ENCODE measurements at regions not wholly inside any gene's neighbourhood (a gene's known extent, or its start where the extent isn't known, plus 50 kb on each side); places are given as distances from the start of the nearest gene placed in this dataset.

- Histone ChIP-seq H3K4me2 (ENCODE audit: low read length) (no peak overlapping the region), H2AFZ (ENCODE audit: low read depth, low read length, poor library complexity, severe bottlenecking) (no peak overlapping the region), H3K27me3 (ENCODE audit: insufficient read depth, low read length) (no peaks in the 10 kb centered on the region), H4K20me1 (ENCODE audit: insufficient read depth) (no peaks in the 10 kb centered on the region), H3K4me3 (replicated peaks in 1 of 2; ENCODE audit: low read depth in 1 of 2, low read length in 2 of 2) (no peak overlapping the region), H3K36me3 (ENCODE audit: control insufficient read depth in 1 of 2, insufficient read depth in 2 of 2, low read length in 2 of 2) (no peaks in the 10 kb centered on the region), H3K9me3 (ENCODE audit: control insufficient read depth in 1 of 2, insufficient read depth in 1 of 2, low read depth in 1 of 2, low read length in 2 of 2) (peaks cover 6 to 11% of the 10 kb centered on the region in 2 experiments; a peak in 2 of 4 replicates), H3K9me2 (ENCODE audit: insufficient read depth) (no peaks in the 10 kb centered on the region), H3K79me2 (ENCODE audit: insufficient read depth, low read length) (no peaks in the 10 kb centered on the region), H3K9ac (ENCODE audit: low read length) (no peak overlapping the region), H3K4me1 (ENCODE audit: control insufficient read depth in 1 of 2, insufficient read depth in 2 of 2, low read length in 2 of 2) (peaks cover 0 to 3% of the 10 kb centered on the region in 2 experiments; a peak in 1 of 4 replicates), H3K27ac (ENCODE audit: low read depth, low read length) (no peak overlapping the region)
- BruUV-seq (replicated peaks): no TSS peak
- ATAC-seq: no peak
- RAD21 ChIA-PET (ENCODE audit: low non-redundant PET in 1 of 2, low total read pairs in 2 of 2, uncharacterized antibody in 2 of 2, unreplicated experiment in 2 of 2): no interaction called here
- no peak for DNase-seq (ENCODE audit: low read depth, low spot score)
- POLR2A ChIA-PET: no interaction called here
- intact Hi-C loops (cut with micrococcal nuclease): no loop called here
- TF ChIP-seq FOSL1 (IDR thresholded peaks at IDR 0.05; ENCODE audit: low read depth) (no peak), JUND (IDR thresholded peaks at IDR 0.05) (no peak), POLR2AphosphoS5 (IDR thresholded peaks at IDR 0.05; ENCODE audit: low read depth, low read length) (no peak), CBX3 (IDR thresholded peaks at IDR 0.05; ENCODE audit: low read depth) (no peak), SRF (IDR thresholded peaks at IDR 0.05; ENCODE audit: low read depth) (no peak)
- CTCF ChIA-PET: no interaction called here
These were observed 1137.0 kb upstream of the PHF14 start for GRCh38 chr7:9836671-9837070.

DNA sequence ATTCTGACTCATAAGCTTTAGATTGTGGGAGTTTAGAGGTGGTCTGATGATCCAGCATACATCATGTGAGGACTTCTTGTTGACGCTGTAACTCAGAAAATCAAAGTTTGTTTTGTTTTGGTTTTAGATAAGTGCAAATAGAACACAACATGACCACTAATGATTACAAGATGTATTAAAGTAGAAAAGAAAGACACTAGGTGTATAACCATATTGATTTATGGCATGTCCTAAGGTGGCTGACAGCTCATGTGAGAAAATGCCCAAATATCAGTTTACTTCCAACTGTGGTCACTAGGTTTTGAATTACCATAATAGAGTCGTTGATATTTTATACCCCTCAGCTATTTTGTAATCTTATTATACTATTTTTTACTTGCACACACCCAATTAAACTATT is 1131.4 kb upstream of the PHF14 start:
- POLR2A ChIA-PET: interaction anchor here (1.2 kb wide), 1 partner anchor 10 kb away, joined by 3 read pairs; no protein-coding TSS in a partner anchor
- BruUV-seq (replicated peaks): no TSS peak
- intact Hi-C loops (cut with micrococcal nuclease): no loop called here
- H3K9ac ChIP-seq (ENCODE audit: low read length): no peak overlapping the region
- TF ChIP-seq POLR2A (IDR thresholded peaks at IDR 0.05; ENCODE audit: borderline replicate concordance, extremely low read depth, insufficient read depth, insufficient read length): no peak
- TF ChIP-seq, protein P1, sequence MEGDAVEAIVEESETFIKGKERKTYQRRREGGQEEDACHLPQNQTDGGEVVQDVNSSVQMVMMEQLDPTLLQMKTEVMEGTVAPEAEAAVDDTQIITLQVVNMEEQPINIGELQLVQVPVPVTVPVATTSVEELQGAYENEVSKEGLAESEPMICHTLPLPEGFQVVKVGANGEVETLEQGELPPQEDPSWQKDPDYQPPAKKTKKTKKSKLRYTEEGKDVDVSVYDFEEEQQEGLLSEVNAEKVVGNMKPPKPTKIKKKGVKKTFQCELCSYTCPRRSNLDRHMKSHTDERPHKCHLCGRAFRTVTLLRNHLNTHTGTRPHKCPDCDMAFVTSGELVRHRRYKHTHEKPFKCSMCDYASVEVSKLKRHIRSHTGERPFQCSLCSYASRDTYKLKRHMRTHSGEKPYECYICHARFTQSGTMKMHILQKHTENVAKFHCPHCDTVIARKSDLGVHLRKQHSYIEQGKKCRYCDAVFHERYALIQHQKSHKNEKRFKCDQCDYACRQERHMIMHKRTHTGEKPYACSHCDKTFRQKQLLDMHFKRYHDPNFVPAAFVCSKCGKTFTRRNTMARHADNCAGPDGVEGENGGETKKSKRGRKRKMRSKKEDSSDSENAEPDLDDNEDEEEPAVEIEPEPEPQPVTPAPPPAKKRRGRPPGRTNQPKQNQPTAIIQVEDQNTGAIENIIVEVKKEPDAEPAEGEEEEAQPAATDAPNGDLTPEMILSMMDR (IDR thresholded peaks at IDR 0.05 in 2 of 3, conservative IDR thresholded peaks at IDR 0.05 in 1 of 3; ENCODE audit: borderline replicate concordance in 1 of 3, insufficient read depth in 1 of 3, low read depth in 2 of 3, low read length in 2 of 3): no peak
- no peak for TF ChIP-seq SIN3A (IDR thresholded peaks at IDR 0.05; ENCODE audit: low read depth)
- no peak for TF ChIP-seq JUND (IDR thresholded peaks at IDR 0.05)
- TF ChIP-seq ZNF274 (IDR thresholded peaks at IDR 0.05; ENCODE audit: low read depth, low read length): no peak
- no peak for TF ChIP-seq EGR1 (IDR thresholded peaks at IDR 0.05; ENCODE audit: low read depth)
- TF ChIP-seq CEBPB (IDR thresholded peaks at IDR 0.05; ENCODE audit: low read depth): no peak
- no peaks in the 10 kb centered on the region for H3K79me2 ChIP-seq (ENCODE audit: insufficient read depth, low read length)
- no peak for DNase-seq (ENCODE audit: low read depth, low spot score)
- no peaks in the 10 kb centered on the region for H3K36me3 ChIP-seq (ENCODE audit: control insufficient read depth in 1 of 2, insufficient read depth in 2 of 2, low read length in 2 of 2)
- H3K9me3 ChIP-seq (ENCODE audit: control insufficient read depth in 1 of 2, insufficient read depth in 1 of 2, low read depth in 1 of 2, low read length in 2 of 2): peaks cover 0 to 2% of the 10 kb centered on the region in 2 experiments; a peak in 1 of 4 replicates
- H3K9me2 ChIP-seq (ENCODE audit: insufficient read depth): no peaks in the 10 kb centered on the region
- RAD21 ChIA-PET (ENCODE audit: low non-redundant PET in 1 of 2, low total read pairs in 2 of 2, uncharacterized antibody in 2 of 2, unreplicated experiment in 2 of 2): no interaction called here
- H3K27ac ChIP-seq (ENCODE audit: low read depth, low read length): no peak overlapping the region
- no peak overlapping the region for H3K4me3 ChIP-seq (replicated peaks in 1 of 2; ENCODE audit: low read depth in 1 of 2, low read length in 2 of 2)
- H4K20me1 ChIP-seq (ENCODE audit: insufficient read depth): no peaks in the 10 kb centered on the region
- no peak overlapping the region for H2AFZ ChIP-seq (ENCODE audit: low read depth, low read length, poor library complexity, severe bottlenecking)
- H3K27me3 ChIP-seq (ENCODE audit: insufficient read depth, low read length): no peaks in the 10 kb centered on the region
- CTCF ChIA-PET: no interaction called here
- H3K4me2 ChIP-seq (ENCODE audit: low read length): no peak overlapping the region
- no peak for ATAC-seq
- H3K4me1 ChIP-seq (ENCODE audit: control insufficient read depth in 1 of 2, insufficient read depth in 2 of 2, low read length in 2 of 2): no peaks in the 10 kb centered on the region
